ENCODE measurements at regions not wholly inside any gene's neighbourhood (a gene's known extent, or its start where the extent isn't known, plus 50 kb on each side); places are given as distances from the start of the nearest gene placed in this dataset.

GRCh38 chr3:24854748-24855147, 360.1 kb upstream of the THRB start:
- no peak for DNase-seq
- no peak for ATAC-seq
- TF ChIP-seq, protein P1, sequence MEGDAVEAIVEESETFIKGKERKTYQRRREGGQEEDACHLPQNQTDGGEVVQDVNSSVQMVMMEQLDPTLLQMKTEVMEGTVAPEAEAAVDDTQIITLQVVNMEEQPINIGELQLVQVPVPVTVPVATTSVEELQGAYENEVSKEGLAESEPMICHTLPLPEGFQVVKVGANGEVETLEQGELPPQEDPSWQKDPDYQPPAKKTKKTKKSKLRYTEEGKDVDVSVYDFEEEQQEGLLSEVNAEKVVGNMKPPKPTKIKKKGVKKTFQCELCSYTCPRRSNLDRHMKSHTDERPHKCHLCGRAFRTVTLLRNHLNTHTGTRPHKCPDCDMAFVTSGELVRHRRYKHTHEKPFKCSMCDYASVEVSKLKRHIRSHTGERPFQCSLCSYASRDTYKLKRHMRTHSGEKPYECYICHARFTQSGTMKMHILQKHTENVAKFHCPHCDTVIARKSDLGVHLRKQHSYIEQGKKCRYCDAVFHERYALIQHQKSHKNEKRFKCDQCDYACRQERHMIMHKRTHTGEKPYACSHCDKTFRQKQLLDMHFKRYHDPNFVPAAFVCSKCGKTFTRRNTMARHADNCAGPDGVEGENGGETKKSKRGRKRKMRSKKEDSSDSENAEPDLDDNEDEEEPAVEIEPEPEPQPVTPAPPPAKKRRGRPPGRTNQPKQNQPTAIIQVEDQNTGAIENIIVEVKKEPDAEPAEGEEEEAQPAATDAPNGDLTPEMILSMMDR (IDR thresholded peaks at IDR 0.05): no peak
- H3K4me3 ChIP-seq: no peak overlapping the region
- H3K27ac ChIP-seq: no peak overlapping the region
- H3K4me1 ChIP-seq: no peaks in the 10 kb centered on the region
- no peaks in the 10 kb centered on the region for H3K36me3 ChIP-seq
- intact Hi-C loops (cut with DNase I): no loop called here
- H3K27me3 ChIP-seq: no peaks in the 10 kb centered on the region
- H3K9me3 ChIP-seq: no peaks in the 10 kb centered on the region

DNA sequence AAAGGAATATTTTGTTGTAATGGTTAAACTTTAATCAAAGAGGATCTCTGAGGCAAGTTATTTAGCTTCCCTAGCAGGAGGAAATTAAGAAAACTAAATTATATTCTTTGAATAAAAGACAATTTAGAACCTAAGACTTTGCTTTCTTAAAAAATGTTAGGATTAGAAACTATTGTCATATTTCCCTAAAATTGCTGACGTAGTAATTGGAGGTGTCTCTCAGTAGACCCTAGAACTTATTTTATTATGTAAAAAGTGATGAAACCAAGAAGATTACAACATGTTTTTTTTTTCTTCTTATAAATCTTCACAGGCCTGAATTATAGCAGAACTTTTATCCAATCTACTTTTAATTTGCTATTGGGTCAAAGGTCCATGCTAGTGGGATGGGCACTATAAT, 363.3 kb upstream of the THRB start:
- TF ChIP-seq, protein P1 (IDR thresholded peaks at IDR 0.05): no peak
- Histone ChIP-seq H3K27me3 (no peaks in the 10 kb centered on the region), H3K27ac (no peak overlapping the region), H3K36me3 (no peaks in the 10 kb centered on the region), H3K9me3 (no peaks in the 10 kb centered on the region), H3K4me1 (no peaks in the 10 kb centered on the region), H3K4me3 (no peak overlapping the region)
- DNase-seq (no peak), ATAC-seq (no peak)
- intact Hi-C loops (cut with DNase I): no loop called here

DNA sequence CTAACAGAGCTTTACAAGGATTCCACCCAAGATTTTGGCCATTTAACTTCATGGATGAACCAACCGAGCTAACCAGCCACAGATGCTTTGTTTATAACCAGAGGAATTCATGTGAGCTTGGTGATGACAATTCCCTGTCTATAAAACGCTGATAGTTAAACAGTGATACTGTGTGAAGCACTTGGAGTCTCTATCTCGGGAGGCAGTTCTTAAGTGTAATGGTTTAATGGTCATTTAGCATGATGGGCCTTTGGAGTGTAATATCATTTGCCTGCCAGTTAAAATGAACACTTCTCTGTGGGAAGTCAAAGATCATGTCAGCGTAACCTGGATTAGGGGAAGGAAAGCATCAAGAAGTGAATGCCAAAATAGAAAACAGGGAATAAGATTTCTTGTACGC, 368.6 kb upstream of the THRB start:
- H3K27ac ChIP-seq: no peak overlapping the region
- DNase-seq (no peak), ATAC-seq (no peak)
- H3K36me3 ChIP-seq: no peaks in the 10 kb centered on the region
- no peak overlapping the region for H3K4me3 ChIP-seq
- H3K4me1 ChIP-seq: no peaks in the 10 kb centered on the region
- intact Hi-C loops (cut with DNase I): no loop called here
- TF ChIP-seq, protein P1 (IDR thresholded peaks at IDR 0.05): no peak
- no peaks in the 10 kb centered on the region for H3K27me3 ChIP-seq
- H3K9me3 ChIP-seq: no peaks in the 10 kb centered on the region

DNA sequence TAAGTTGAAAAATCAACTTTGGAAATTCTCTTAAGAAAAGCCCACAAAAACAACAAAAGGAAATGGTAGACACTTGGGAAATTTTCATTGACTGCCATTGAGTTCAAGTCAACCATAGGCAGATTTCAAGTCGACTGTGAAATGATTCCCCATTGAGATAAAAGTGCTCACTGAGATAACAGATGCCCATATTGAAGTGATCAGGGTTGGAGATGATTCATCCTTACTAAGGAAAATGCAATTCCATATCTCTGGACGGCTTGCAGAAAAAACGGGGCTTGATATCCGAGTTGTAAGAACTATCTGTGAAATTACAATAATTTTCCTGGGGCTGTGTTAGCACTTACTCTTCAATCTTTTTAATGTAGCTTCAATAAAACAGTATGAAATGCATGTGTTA, 373.1 kb upstream of the THRB start:
- H3K36me3 ChIP-seq: no peaks in the 10 kb centered on the region
- no peaks in the 10 kb centered on the region for H3K4me1 ChIP-seq
- no peaks in the 10 kb centered on the region for H3K27me3 ChIP-seq
- ATAC-seq (no peak), DNase-seq (no peak)
- no peaks in the 10 kb centered on the region for H3K9me3 ChIP-seq
- TF ChIP-seq, protein P1 (IDR thresholded peaks at IDR 0.05): no peak
- intact Hi-C loops (cut with DNase I): no loop called here
- H3K27ac ChIP-seq: no peak overlapping the region
- no peak overlapping the region for H3K4me3 ChIP-seq

- Histone ChIP-seq H3K36me3 (no peaks in the 10 kb centered on the region), H3K27ac (no peak overlapping the region), H3K4me3 (no peak overlapping the region), H3K4me1 (no peaks in the 10 kb centered on the region), H3K9me3 (no peaks in the 10 kb centered on the region), H3K27me3 (no peaks in the 10 kb centered on the region)
- intact Hi-C loops (cut with DNase I): no loop called here
- DNase-seq: no peak
- no peak for ATAC-seq
- TF ChIP-seq, protein P1 (IDR thresholded peaks at IDR 0.05): no peak
Measured at GRCh38 chr3:24881239-24881638, 386.6 kb upstream of the THRB start.

DNA sequence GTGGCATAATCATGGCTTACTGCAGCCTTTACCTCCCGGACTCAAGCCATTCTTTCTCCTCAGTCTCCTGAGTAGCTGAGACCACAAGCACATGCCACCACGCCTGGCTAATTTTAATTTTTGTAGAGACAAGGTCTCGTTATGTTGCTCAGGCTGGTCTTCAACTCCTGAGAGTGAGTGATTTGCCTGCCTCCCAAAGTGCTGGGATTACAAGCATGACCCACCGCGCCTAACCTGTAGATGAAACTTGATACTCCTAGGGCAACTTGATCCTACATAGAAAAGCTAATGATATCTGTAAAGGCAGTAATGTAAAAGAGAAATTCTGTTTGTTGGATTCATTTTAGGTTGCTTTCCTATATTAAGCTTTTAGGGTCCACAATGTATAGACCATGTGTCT, 391.9 kb upstream of the THRB start:
- no peak for ATAC-seq
- H3K27ac ChIP-seq: no peak overlapping the region
- H3K4me3 ChIP-seq: no peak overlapping the region

More for the DNA sequence above, 391.9 kb upstream of the THRB start:
- Histone ChIP-seq H3K4me1 (no peaks in the 10 kb centered on the region), H3K27me3 (no peaks in the 10 kb centered on the region), H3K36me3 (no peaks in the 10 kb centered on the region), H3K9me3 (no peaks in the 10 kb centered on the region)
- TF ChIP-seq, protein P1 (IDR thresholded peaks at IDR 0.05): no peak
- DNase-seq: no peak
- intact Hi-C loops (cut with DNase I): no loop called here
